Glomerular endothelial cell (primary cell): ENCODE measurements at regions not wholly inside any gene's neighbourhood (a gene's known extent, or its start where the extent isn't known, plus 50 kb on each side); places are given as distances from the start of the nearest gene placed in this dataset.

Experiments
- DNase-seq: peaks from one replicate; pipeline ENCODE4 v3.0.0-alpha.2; 2011; ENCODE audit warnings: low read depth, low spot score; ENCODE audit errors: extremely low read depth

DNA sequence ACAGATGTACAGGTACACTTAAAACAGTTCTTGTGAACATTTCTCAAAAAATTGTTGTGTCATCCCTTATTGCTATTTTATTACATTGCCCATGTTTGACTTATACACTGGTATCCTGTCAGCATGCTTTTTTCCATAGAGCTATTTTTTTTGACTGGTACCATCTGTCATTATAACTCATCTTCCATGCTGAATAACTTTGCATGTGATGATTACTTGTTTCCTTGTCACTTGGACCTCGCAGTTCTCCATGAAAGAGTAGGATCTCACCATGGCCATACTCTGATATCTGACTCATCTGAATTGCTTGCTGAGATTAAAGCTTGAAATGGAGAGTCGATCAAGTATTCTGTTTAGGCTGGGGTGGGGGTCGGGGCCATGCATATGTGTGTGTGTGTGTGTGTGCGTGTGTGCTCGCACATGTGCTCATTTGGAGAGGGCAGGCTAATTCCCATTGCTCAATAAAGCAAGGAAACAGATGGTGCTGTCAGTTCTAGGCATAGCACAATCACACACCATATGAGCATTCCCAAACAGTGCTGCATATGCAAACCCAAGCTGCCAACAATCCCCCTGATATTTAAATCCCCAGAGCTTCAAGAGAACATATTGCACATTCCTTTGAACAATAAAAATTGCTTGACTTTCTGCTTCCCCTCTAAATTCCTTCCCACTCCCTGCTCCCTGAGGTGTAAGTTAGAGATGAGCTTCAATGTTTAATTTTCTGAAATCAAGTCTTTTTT, 62.9 kb downstream of the NHLRC3 start:
- DNase-seq: no peak

- DNase-seq: no peak
Observed at GRCh38 chr13:39102981-39103490, 64.8 kb downstream of the NHLRC3 start.

- no peak for DNase-seq
Observed at GRCh38 chr13:39105110-39105509, 66.9 kb downstream of the NHLRC3 start.

GRCh38 chr13:39106216-39107005, 68.2 kb downstream of the NHLRC3 start:
- no peak for DNase-seq

DNA sequence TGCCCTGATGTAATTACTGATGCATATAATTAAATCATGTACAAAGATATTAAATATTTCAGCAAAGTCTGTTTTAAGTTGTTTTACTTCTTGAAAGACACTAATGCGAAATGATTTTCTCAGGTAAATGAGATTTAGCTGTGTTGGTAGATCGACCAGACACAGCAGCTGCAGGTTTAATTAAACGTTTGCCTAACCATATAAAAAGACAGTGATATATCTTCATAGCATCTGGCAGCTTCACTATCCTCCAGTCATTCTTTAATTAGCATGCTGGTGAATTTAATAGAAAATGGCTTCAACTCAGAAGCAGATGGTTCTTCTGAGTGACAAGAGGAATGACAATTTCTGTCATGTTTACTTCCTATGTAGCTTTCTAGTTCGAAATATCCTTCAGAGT, 69.3 kb downstream of the NHLRC3 start:
- no peak for DNase-seq

DNA sequence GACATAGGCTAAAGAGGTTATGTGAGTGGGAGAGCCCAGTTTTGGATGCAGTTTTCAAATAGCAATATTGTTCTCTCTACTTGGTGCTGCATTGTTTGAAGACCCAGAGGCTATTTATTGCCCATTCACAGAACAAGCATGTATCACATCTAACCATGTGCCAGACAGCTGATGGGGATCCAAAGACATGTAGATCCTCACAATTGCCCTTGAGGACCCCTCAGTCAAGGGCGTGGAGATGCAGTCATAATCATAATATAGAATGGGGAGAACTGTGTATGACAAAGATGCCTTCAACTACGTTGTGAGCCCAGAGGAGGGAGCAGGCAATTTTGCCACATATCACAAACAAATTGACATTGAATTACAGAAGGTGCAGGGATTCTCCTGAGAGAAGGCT, 70.5 kb downstream of the NHLRC3 start:
- no peak for DNase-seq

DNA sequence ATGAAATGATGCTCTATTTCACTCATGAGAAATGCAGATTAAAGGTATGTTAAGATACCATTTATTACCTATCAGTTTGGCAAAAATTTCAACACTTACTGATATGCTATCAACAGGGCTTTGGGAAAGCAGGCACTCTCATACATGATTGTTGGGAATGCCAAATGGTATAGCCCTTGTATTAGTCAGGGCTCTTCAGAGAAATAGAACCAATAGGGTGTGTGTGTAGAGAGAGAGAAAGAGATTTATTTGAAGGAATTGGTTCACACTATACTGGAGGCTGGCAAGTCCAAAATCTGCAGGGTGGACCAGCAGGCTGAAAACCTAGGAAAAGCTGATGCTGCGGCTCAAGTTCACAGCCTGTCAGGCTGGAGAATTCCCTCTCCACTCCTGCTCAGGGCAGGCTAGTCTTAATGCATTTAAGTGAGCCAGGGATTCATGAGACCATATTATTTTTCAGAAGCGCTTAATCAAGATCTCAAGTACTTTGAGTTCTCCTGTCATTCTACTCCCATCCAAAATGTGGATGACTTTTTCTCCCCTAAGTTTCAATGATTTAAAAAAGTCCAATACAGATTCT, 72.4 kb downstream of the NHLRC3 start:
- DNase-seq: no peak

DNA sequence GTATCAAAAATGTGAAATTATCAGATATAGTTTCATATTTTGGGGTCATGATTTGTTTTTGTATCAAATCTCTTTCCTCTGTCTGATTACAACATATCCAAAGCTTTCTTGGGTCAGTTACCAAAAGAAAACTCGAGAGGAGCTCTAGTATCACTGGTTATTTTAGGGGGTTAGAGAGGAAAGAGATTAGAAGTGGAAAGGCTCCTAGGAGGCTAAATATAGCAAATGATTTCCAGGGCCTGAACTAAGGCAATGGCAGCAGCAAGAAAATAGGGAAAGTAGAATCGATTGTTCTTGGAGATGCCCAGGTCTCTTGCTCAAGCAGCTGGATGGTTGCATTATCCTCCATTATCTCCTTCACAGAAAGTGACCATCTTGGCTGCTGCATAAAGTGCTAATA, 72.9 kb downstream of the NHLRC3 start:
- DNase-seq: no peak

- no peak for DNase-seq
Observed at GRCh38 chr13:39119422-39119821, 81.2 kb downstream of the NHLRC3 start.

DNA sequence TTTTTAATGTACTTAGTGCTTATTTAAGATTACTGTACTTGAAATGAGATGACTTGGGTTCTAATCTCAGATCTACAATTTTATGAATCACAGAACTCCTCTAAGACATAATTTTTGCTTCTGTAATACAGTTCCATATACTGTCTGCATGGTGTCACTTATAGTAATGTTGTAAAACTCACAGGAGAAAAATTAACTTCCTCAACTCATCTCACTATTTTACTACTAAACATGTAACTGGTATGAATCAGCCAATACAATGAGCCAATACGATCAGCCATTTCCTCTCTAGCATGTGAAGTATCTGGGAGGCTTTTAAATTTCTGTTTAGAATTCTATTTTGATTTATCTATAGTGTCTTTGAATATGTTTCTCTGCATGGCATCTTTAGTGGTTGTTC, 85.3 kb downstream of the NHLRC3 start:
- DNase-seq: no peak

GRCh38 chr13:39129213-39129612, 91.0 kb downstream of the NHLRC3 start:
- no peak for DNase-seq

GRCh38 chr13:39130301-39130700, 92.0 kb downstream of the NHLRC3 start:
- no peak for DNase-seq

- DNase-seq: no peak
Observed at GRCh38 chr13:39132286-39133230, 94.3 kb downstream of the NHLRC3 start.

DNA sequence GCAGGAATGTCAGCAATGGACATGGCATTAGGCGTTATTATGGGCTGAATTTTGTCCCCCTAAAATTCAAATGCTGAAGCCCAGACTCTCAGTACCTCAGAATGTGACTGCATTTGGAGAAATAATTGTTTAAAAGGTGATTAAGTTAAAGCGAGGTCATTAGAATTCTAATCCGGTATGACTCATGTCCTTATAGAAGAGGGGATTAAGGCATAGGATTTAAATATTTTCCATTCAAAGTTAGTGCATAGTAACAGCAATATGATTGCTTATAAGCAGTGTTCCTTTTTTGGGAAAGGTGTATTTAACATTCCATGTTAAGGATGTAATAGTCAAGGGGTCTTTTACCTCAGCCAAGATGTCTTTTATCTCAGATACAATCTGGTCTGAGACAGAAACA, 95.5 kb downstream of the NHLRC3 start:
- DNase-seq: no peak

GRCh38 chr13:39134574-39134973, 96.3 kb downstream of the NHLRC3 start:
- no peak for DNase-seq

DNA sequence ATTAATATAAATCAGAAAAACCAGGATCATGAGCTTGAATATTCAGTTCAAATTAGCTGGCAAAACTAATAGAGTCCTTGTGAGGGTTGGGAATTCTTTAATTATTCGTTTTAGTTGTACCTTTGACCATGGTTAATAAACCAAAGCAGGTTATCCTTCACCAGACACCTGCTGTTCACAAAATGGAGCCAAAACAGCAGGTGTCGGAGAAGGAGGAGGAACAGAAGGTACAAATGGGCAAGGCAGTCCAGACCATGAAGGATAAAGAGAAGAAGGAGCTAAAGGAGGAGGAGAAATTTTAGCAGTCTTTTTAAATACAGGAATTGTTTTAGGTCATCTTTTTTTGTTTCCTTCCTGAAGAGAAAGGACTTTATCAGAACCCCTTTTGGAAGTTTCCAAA, 106.1 kb downstream of the NHLRC3 start:
- no peak for DNase-seq

DNA sequence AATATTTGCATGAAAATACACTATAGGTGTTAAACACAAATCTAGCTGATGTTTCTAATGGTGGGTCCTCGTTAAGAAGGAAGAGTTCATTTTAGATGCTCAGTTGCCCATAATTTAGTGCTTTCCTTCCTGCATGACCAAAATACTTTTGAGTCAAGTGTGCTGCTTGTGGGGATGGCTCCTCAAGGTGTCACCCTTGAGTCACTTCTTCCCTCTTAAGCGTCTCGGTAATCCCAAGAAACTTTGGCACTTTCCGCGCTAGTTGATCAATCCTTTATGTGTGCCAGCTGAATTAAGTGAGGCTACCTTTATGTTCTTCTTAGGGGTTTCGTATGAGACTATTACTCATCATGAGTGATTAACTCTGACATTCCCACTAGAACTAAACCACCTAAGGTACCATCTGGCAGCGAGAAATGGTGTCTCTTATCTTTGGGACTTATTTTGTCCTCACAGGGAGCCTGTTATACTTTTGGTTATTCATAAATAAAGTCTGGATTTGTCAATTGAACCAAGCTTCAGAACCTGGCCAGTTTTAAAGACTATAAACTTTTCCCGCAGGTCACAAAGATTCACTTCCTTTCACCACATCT, 106.8 kb downstream of the NHLRC3 start:
- peak; percentile 34 for DNase-seq

GRCh38 chr13:39148513-39148961, 110.3 kb downstream of the NHLRC3 start:
- no peak for DNase-seq

DNA sequence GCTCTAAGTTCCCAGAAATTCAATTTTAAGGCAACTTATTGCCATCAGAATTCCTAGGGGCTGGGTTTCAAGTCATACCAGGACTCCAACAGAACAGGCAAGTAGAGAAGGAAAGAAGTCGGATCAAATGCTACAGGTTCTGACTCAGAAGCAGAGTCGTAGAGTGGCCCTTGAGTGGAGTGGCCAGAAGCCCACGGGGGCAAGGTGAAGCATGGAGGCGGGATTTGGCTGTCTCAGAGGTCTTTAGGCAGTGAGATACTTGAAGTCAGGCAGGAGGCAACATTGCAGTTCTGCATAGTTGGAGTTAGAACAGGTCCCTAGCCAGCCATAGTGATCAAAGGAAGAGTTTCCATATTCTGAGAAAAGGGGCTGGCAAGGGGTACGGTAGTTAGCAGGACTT, 111.6 kb downstream of the NHLRC3 start:
- no peak for DNase-seq

DNA sequence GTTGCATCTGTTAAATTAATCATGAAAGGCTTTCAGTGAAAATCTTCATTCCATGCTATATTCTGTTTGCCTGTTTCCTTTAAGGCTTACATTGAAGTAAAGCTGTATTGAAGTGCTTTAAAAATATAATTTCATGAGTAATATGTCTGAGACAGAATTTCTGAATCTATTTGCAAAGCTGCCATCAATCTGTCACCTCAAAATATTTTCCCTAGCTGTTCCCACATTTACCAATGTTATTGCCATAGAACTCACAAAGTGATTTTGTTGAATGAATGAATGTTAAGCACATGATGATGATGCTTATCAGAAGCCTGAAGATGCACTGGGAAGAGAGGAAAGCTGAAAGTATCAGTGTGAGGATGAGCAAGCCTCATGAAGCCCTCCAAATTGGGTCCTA, 115.8 kb downstream of the NHLRC3 start:
- DNase-seq: no peak
